K562 (cell line): ENCODE measurements at regions not wholly inside any gene's neighbourhood (a gene's known extent, or its start where the extent isn't known, plus 50 kb on each side); places are given as distances from the start of the nearest gene placed in this dataset.

ENCODE experiments used
- ATAC-seq: fragments of 200-7000 bp; cut with Tn5 transposase; 3 replicates; pipeline ENCODE4 v1.9.1; 2020; ENCODE audit warnings: moderate library complexity
- BruUV-seq: library from RNA; stranded (reverse); fragments of 400-500 nt; replicated peaks from 2 replicates; lab custom pipeline; 2021; lab: Mats Ljungman, UMichigan
- CTCF ChIA-PET: fragments of 300-600 bp; formaldehyde crosslinking; extraction: SDS; loops from one replicate; lab custom pipeline; 2021; ENCODE audit warnings: low intra/inter-chr PET ratio; lab: Yijun Ruan, JAX
- POLR2A ChIA-PET: fragments of 300-600, 350-650 bp; sonication (Branson Sonifier 250); formaldehyde crosslinking; extraction: SDS; loops from one replicate; lab custom pipeline; 2021; ENCODE audit warnings: antibody characterized with exemption, inconsistent platforms; lab: Yijun Ruan, JAX
- DNase-seq, 4 experiments: peaks; one replicate each; pipeline versions ENCODE4 v3.0.0 to v3.0.0-alpha.2; 2011 to 2018; ENCODE audit warnings: low spot score in 3 of 4, mixed read lengths in 3 of 4; ENCODE audit errors: extremely low read depth in 1 of 4
- FAIRE-seq: peaks from 2 replicates; lab custom pipeline; 2011; peaks lifted over from hg19 to GRCh38; lab: Jason Lieb, UNC
- H2AFZ ChIP-seq: 2 replicates; pipeline ENCODE4 v1.6.0; 2011; ENCODE audit warnings: low read depth, low read length, control low read depth, inconsistent platforms
- H3K27ac ChIP-seq: fragments of 200-600 bp; 3 replicates; pipeline ENCODE4 v1.8.0; 2011; ENCODE audit warnings: low read depth, mild to moderate bottlenecking, control low read depth, inconsistent platforms, low read length, moderate library complexity, mixed read lengths; ENCODE audit errors: extremely low read depth
- H3K27me3 ChIP-seq, 2 experiments: fragments of 300-600 bp in 1 of 2; 2 replicates in 1 of 2; 3 replicates in 1 of 2; pipeline versions ENCODE4 v1.6.0 to v1.8.0; 2011; ENCODE audit warnings: inconsistent platforms in 2 of 2, low read length in 2 of 2, mild to moderate bottlenecking in 1 of 2, mixed read lengths in 1 of 2, moderate library complexity in 1 of 2; ENCODE audit not compliant: control insufficient read depth in 2 of 2, insufficient read depth in 2 of 2
- H3K36me3 ChIP-seq: fragments of 300-600 bp; 3 replicates; pipeline ENCODE4 v1.8.0; 2011; ENCODE audit warnings: mild to moderate bottlenecking, low read length, inconsistent platforms; ENCODE audit not compliant: control insufficient read depth, insufficient read depth
- H3K4me1 ChIP-seq, 2 experiments: fragments of 200-600 bp in 1 of 2; replicated peaks in 1 of 2; 2 replicates in 1 of 2; 3 replicates in 1 of 2; pipeline versions ENCODE4 v1.5.1 to v1.8.0; 2011; ENCODE audit warnings: inconsistent platforms in 2 of 2, low read length in 2 of 2, mild to moderate bottlenecking in 1 of 2, mixed read lengths in 1 of 2, moderate library complexity in 1 of 2; ENCODE audit not compliant: control insufficient read depth in 2 of 2, insufficient read depth in 2 of 2
- H3K4me2 ChIP-seq: 2 replicates; pipeline ENCODE4 v1.6.1; 2011; ENCODE audit warnings: low read length, control low read depth, inconsistent platforms, mixed read lengths; ENCODE audit not compliant: insufficient read depth
- H3K4me3 ChIP-seq: fragments of 200-600 bp; sonication (generic), shearing (Covaris generic); 2 replicates; pipeline ENCODE4 v1.5.1; 2016; ENCODE audit warnings: control low read depth, inconsistent platforms
- H3K79me2 ChIP-seq: fragments of 200-600 bp; 3 replicates; pipeline ENCODE4 v1.8.0; 2011; ENCODE audit warnings: low read length, inconsistent platforms; ENCODE audit not compliant: control insufficient read depth, insufficient read depth
- H3K9ac ChIP-seq, 2 experiments: 2 replicates each; pipeline versions ENCODE4 v1.6.0 to v1.6.1; 2011; ENCODE audit warnings: low read depth in 2 of 2, low read length in 2 of 2, control low read depth in 1 of 2, inconsistent platforms in 1 of 2, mild to moderate bottlenecking in 1 of 2, mixed read lengths in 1 of 2; ENCODE audit not compliant: insufficient read depth in 1 of 2
- H3K9me1 ChIP-seq: one replicate; pipeline ENCODE4 v1.6.0; 2011; ENCODE audit warnings: inconsistent platforms, mild to moderate bottlenecking, low read length, moderate library complexity; ENCODE audit not compliant: control insufficient read depth, insufficient read depth
- H3K9me3 ChIP-seq: replicated peaks from 2 replicates; pipeline ENCODE4 v1.5.1; 2011; ENCODE audit warnings: low read depth, low read length, inconsistent platforms; ENCODE audit not compliant: control insufficient read depth, insufficient read depth
- H4K20me1 ChIP-seq: replicated peaks from 2 replicates; pipeline ENCODE4 v1.6.1; 2011; ENCODE audit warnings: low read length, inconsistent platforms, mixed read lengths; ENCODE audit not compliant: control insufficient read depth, insufficient read depth
- CHD1 ChIP-seq: fragments of 200-600 bp; sonication (generic); IDR thresholded peaks from one replicate; pipeline ENCODE4 v1.6.1; 2012; ENCODE audit warnings: mild to moderate bottlenecking, moderate library complexity, low read length, inconsistent platforms
- CTBP1 ChIP-seq: fragments of 450-650 bp; IDR thresholded peaks from 2 replicates; pipeline ENCODE4 v1.6.1; 2016; ENCODE audit warnings: borderline replicate concordance
- GATAD2A ChIP-seq: fragments of 450-650 bp; IDR thresholded peaks from 2 replicates; pipeline ENCODE4 v1.6.1; 2017
- MAZ ChIP-seq, 2 experiments: fragments of 450-650 bp in 1 of 2; sonication (generic) in 1 of 2; formaldehyde crosslinking; IDR thresholded peaks in 1 of 2; conservative IDR thresholded peaks in 1 of 2; 2 replicates each; pipeline versions ENCODE4 v1.4.0 to v1.5.0; 2020; ENCODE audit warnings: mild to moderate bottlenecking in 1 of 2, missing genetic modification reagents in 1 of 2
- NFIX ChIP-seq: fragments of 250-450 bp; sonication (Bioruptor Pico); IDR thresholded peaks from 2 replicates; pipeline ENCODE4 v1.4.0; 2020; ENCODE audit warnings: low read depth, mild to moderate bottlenecking, moderate library complexity
- ZNF239 ChIP-seq: fragments of 250-450 bp; sonication (Bioruptor Pico); IDR thresholded peaks from 2 replicates; pipeline ENCODE4 v1.4.0; 2020; ENCODE audit warnings: mild to moderate bottlenecking
- ZNF445 ChIP-seq: fragments of 250-450 bp; sonication (Bioruptor Pico); IDR thresholded peaks from 2 replicates; pipeline ENCODE4 v1.4.0; 2020; ENCODE audit warnings: low read depth, mild to moderate bottlenecking, moderate library complexity
- whole genome bisulfite sequencing: fragments of 100-300 bp; shearing (Covaris generic); methylation state at CpG from one replicate; pipeline ENCODE4 v1.1.6; 2016; ENCODE audit warnings: low coverage, mixed read lengths; ENCODE audit not compliant: insufficient coverage; ENCODE audit errors: missing lambda C conversion rate; 5-methylcytosine and 5-hydroxymethylcytosine counted together
- in situ Hi-C: fragments of 300-500 bp; cut with MboI; formaldehyde crosslinking; loops from 4 replicates; pipeline ENCODE4 v1.15.0; 2018; ENCODE audit warnings: inconsistent platforms, mixed read lengths
- intact Hi-C: fragments of 100-400 bp; cut with micrococcal nuclease; formaldehyde crosslinking; loops from 2 replicates; pipeline ENCODE4 v1.14.2; 2022
- TF ChIP-seq, protein P1 (sequence below): sonication (generic); formaldehyde crosslinking; IDR thresholded peaks from 2 replicates; pipeline ENCODE4 v1.8.1; 2023; ENCODE audit warnings: mild to moderate bottlenecking, missing genetic modification reagents
- TF ChIP-seq, protein P2 (sequence below): fragments of 450-650 bp; IDR thresholded peaks from 2 replicates; pipeline ENCODE4 v1.7.1; 2018; ENCODE audit warnings: mild to moderate bottlenecking, low read depth; ENCODE audit not compliant: partially characterized antibody
- TF ChIP-seq, protein P3 (sequence below): sonication (generic); formaldehyde crosslinking; IDR thresholded peaks from 2 replicates; pipeline ENCODE4 v1.9.0; 2022; ENCODE audit warnings: mild to moderate bottlenecking, missing genetic modification reagents
- TF ChIP-seq, protein P4 (sequence below), 2 experiments: fragments of 450-650 bp in 1 of 2; IDR thresholded peaks; 2 replicates each; pipeline ENCODE4 v1.6.1; 2011 to 2017; ENCODE audit warnings: low read depth in 2 of 2, antibody characterized with exemption in 1 of 2, borderline replicate concordance in 1 of 2, low read length in 1 of 2, mild to moderate bottlenecking in 1 of 2, mixed read lengths in 1 of 2; ENCODE audit not compliant: control insufficient read depth in 1 of 2

DNA sequence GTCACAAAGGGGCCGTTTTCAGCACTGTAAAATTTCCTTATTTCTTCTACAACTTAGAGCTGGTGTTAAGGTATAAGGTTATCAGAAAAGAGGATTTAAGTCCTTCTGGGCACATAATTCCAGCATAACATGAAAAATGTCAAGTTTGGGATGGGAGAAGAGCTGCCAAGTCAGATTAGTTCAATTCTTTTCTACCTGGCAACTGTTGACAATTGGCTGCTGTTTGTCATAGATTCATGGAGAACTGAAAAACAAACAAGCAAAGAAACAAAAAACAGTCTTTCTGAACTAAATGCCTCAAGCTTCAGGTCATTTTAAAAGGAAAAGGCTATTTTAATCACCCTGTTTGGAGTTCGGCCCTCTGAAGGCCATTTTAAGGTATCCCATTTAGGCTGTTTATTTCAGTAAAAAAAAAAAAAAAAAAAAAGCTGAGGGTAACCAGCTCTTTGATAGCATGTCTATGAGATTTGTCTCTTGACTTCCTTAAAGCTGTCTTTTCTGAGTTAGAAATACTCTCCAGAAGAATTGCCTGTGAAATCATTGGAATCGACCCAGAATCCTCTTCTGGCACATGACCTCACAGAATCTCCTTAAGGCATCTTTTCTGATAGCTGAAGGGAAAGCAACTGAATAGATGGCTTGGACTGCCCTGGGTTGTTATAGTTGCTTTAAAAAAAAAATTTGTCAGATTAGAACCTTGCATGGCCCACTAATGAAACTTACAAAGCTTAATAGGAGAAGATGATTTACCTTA is 173.3 kb downstream of the SEMA6D start (continued):
- TF ChIP-seq, protein P1, sequence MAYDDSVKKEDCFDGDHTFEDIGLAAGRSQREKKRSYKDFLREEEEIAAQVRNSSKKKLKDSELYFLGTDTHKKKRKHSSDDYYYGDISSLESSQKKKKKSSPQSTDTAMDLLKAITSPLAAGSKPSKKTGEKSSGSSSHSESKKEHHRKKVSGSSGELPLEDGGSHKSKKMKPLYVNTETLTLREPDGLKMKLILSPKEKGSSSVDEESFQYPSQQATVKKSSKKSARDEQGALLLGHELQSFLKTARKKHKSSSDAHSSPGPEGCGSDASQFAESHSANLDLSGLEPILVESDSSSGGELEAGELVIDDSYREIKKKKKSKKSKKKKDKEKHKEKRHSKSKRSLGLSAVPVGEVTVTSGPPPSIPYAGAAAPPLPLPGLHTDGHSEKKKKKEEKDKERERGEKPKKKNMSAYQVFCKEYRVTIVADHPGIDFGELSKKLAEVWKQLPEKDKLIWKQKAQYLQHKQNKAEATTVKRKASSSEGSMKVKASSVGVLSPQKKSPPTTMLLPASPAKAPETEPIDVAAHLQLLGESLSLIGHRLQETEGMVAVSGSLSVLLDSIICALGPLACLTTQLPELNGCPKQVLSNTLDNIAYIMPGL: no peak
- TF ChIP-seq, protein P2, sequence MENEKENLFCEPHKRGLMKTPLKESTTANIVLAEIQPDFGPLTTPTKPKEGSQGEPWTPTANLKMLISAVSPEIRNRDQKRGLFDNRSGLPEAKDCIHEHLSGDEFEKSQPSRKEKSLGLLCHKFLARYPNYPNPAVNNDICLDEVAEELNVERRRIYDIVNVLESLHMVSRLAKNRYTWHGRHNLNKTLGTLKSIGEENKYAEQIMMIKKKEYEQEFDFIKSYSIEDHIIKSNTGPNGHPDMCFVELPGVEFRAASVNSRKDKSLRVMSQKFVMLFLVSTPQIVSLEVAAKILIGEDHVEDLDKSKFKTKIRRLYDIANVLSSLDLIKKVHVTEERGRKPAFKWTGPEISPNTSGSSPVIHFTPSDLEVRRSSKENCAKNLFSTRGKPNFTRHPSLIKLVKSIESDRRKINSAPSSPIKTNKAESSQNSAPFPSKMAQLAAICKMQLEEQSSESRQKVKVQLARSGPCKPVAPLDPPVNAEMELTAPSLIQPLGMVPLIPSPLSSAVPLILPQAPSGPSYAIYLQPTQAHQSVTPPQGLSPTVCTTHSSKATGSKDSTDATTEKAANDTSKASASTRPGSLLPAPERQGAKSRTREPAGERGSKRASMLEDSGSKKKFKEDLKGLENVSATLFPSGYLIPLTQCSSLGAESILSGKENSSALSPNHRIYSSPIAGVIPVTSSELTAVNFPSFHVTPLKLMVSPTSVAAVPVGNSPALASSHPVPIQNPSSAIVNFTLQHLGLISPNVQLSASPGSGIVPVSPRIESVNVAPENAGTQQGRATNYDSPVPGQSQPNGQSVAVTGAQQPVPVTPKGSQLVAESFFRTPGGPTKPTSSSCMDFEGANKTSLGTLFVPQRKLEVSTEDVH: no peak

DNA sequence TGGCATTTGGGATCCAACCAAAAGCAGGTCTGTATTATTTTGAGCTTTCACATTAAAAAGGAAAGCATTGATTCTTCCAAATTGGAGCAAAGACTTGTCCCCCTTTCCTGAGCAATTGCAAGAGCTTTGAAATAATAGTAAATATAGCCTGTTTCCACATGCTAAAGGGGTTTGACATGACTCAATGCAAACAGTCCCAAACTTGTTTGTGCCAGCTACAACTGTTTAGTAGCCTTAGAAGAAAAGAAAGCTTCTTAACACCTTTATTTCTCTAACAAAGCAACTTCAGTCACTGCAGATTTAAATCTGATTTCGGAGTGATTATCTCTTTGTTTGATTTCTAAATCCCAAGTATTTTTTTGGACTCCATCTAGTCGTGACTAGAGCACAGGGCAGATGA is 180.2 kb downstream of the SEMA6D start:
- ATAC-seq: no peak
- no peak for DNase-seq
- intact Hi-C loops: no loop called here
- H3K4me2 ChIP-seq: no peak overlapping the region
- WGBS: 0% methylated on average over 2 of the region's 2 CpGs
- no peaks in the 10 kb centered on the region for H3K36me3 ChIP-seq
- in situ Hi-C loops: no loop called here
- H3K9ac ChIP-seq: no peak overlapping the region
- no peaks in the 10 kb centered on the region for H4K20me1 ChIP-seq
- no TSS peak for BruUV-seq
- no peaks in the 10 kb centered on the region for H3K79me2 ChIP-seq
- H3K27ac ChIP-seq: no peak overlapping the region
- H2AFZ ChIP-seq: no peak overlapping the region
- no peaks in the 10 kb centered on the region for H3K4me1 ChIP-seq
- H3K27me3 ChIP-seq: no peaks in the 10 kb centered on the region
- H3K4me3 ChIP-seq: no peak overlapping the region
- H3K9me1 ChIP-seq: no peaks in the 10 kb centered on the region
- CTCF ChIA-PET: no interaction called here
- H3K9me3 ChIP-seq: no peaks in the 10 kb centered on the region
- no peak for FAIRE-seq
- POLR2A ChIA-PET: no interaction called here
- TF ChIP-seq, protein P3, sequence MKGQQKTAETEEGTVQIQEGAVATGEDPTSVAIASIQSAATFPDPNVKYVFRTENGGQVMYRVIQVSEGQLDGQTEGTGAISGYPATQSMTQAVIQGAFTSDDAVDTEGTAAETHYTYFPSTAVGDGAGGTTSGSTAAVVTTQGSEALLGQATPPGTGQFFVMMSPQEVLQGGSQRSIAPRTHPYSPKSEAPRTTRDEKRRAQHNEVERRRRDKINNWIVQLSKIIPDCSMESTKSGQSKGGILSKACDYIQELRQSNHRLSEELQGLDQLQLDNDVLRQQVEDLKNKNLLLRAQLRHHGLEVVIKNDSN (CRISPR knock-in tag): no peak
- TF ChIP-seq, protein P4, sequence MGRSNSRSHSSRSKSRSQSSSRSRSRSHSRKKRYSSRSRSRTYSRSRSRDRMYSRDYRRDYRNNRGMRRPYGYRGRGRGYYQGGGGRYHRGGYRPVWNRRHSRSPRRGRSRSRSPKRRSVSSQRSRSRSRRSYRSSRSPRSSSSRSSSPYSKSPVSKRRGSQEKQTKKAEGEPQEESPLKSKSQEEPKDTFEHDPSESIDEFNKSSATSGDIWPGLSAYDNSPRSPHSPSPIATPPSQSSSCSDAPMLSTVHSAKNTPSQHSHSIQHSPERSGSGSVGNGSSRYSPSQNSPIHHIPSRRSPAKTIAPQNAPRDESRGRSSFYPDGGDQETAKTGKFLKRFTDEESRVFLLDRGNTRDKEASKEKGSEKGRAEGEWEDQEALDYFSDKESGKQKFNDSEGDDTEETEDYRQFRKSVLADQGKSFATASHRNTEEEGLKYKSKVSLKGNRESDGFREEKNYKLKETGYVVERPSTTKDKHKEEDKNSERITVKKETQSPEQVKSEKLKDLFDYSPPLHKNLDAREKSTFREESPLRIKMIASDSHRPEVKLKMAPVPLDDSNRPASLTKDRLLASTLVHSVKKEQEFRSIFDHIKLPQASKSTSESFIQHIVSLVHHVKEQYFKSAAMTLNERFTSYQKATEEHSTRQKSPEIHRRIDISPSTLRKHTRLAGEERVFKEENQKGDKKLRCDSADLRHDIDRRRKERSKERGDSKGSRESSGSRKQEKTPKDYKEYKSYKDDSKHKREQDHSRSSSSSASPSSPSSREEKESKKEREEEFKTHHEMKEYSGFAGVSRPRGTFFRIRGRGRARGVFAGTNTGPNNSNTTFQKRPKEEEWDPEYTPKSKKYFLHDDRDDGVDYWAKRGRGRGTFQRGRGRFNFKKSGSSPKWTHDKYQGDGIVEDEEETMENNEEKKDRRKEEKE (IDR thresholded peaks at IDR 0.05; ENCODE audit: borderline replicate concordance in 1 of 2, control insufficient read depth in 1 of 2, low read depth in 2 of 2, low read length in 1 of 2): no peak
- TF ChIP-seq MAZ (CRISPR knock-in tag; conservative IDR thresholded peaks at IDR 0.05 in 1 of 2, IDR thresholded peaks at IDR 0.05 in 1 of 2) (no peak), NFIX (CRISPR knock-in tag) (no peak), ZNF239 (no peak), CHD1 (no peak), ZNF445 (CRISPR knock-in tag) (no peak), GATAD2A (no peak), CTBP1 (no peak)
